ENCODE measurements at regions not wholly inside any gene's neighbourhood (a gene's known extent, or its start where the extent isn't known, plus 50 kb on each side); places are given as distances from the start of the nearest gene placed in this dataset.

GRCh38 chr9:90129446-90129845, 513.2 kb downstream of the DIRAS2 start:
- TF ChIP-seq, protein P1, sequence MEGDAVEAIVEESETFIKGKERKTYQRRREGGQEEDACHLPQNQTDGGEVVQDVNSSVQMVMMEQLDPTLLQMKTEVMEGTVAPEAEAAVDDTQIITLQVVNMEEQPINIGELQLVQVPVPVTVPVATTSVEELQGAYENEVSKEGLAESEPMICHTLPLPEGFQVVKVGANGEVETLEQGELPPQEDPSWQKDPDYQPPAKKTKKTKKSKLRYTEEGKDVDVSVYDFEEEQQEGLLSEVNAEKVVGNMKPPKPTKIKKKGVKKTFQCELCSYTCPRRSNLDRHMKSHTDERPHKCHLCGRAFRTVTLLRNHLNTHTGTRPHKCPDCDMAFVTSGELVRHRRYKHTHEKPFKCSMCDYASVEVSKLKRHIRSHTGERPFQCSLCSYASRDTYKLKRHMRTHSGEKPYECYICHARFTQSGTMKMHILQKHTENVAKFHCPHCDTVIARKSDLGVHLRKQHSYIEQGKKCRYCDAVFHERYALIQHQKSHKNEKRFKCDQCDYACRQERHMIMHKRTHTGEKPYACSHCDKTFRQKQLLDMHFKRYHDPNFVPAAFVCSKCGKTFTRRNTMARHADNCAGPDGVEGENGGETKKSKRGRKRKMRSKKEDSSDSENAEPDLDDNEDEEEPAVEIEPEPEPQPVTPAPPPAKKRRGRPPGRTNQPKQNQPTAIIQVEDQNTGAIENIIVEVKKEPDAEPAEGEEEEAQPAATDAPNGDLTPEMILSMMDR (IDR thresholded peaks at IDR 0.05; ENCODE audit: low read depth, low read length) = no peak
- TF ChIP-seq POLR2A (IDR thresholded peaks at IDR 0.05; ENCODE audit: extremely low read depth, insufficient read length) (no peak), MYC (IDR thresholded peaks at IDR 0.05; ENCODE audit: low read depth, low read length) (no peak)
